ENCODE measurements at regions not wholly inside any gene's neighbourhood (a gene's known extent, or its start where the extent isn't known, plus 50 kb on each side); places are given as distances from the start of the nearest gene placed in this dataset.

DNA sequence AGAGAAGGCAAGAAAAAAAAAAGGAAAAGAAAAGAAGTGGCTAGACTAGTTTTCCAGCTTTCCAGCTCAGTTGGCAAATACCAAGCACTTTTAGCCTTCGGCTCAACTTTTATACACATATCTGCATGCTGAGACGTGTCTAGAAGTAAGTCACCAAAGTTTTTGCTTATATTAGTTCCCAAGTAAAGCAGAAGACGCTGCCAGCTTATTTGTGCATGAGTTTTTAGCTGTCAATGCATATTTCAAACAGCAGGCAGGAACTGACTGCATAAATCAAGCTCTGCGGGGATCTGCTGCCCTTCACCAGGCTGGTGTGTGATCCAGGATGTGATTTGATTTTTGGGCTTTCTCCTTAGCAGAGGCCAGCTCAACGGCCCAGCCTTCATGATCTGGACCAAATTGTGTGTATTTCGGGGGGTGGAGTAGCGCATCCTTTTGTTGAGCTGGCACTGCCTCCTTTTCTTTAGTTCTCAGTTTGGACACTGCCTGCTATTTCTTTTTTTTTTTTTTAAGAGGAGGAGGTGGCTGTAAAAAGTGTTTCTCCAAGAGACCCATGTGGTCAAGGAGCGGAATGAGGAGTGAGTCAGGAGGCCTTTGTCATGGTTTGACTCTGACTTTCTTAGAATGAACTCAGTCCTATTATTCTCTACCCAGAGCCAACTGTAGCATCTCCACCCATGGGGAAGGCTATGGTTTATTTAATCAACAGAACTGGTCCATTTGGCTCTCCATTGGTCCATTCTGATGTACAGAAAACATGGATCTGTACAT lies 162.6 kb upstream of the XYLT1 start:
- DNase-seq: no peak

DNA sequence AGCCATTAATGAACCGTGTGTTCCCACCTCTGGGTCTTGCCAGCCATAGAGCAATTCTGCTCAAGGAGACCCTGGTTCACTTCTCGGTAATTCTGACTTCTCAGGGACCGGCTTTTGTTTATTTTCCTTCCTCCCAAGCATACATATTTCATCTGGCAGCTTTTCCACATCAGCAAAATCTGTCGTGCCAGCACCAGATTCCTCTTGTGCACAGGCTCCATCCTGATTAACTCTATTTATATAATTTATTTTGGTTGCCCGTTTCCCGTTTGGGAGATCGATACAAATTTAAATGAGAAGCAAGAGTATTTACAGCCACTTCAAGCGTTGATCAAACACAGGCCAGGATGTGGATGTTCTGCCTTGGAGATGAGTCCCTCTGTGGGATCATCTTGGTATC lies 161.9 kb upstream of the XYLT1 start:
- DNase-seq: no peak

DNA sequence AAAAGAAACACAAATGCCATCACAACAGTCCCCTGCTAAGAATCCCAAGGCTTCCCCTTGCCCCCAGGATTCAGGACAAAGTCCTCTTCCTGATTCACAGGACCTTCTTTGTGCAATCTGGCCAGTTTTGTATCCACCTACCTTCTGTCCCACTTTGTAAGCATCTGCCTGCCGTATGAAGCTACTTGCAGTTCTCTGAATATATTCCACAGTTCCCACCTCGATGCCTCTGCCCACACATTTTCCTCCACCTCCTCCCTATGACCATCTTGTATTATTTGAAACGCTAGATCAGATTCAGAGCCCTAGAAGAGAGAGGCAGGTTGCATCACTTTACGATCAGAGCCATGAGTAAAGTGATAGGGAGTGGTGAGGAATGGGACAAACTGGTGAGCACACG lies 159.2 kb upstream of the XYLT1 start:
- DNase-seq: no peak

DNA sequence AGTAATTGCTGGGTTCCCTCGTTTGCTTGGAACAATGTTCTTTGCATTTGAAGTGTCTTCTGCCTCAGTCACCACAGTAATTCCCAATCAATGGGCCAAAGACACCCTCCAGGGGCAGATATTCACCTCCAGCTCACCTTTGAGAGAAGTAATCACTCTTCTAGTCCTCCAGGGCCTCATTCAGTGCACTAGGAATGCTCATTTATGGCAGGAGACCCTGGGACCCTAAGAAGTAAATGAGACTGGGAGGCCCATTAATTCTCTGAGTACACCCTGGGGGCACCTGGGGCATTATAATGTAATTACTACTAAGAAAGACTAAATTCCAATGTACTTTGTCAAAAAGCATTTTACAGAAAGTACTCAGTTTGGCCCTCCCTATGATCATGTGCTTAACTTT lies 158.2 kb upstream of the XYLT1 start:
- no peak for DNase-seq

DNA sequence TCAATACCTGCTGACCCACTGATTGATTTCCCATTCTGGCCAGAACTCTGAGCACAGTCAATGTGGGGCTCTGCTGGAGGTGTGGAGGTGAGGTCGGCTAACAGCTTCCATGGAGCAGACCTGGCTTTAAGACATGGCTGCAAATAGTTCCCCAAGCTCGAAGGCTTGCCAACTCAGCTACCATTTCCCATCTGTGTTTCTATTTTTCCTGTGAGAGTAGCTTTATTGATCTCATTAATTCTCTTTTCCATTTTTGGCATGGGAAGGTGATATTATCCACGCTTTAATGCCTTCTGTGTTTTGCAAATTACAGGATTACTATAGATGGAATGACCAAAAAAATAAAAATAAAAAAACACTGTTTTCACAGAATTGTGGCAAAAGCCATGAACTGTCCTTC lies 151.6 kb upstream of the XYLT1 start:
- no peak for DNase-seq

DNA sequence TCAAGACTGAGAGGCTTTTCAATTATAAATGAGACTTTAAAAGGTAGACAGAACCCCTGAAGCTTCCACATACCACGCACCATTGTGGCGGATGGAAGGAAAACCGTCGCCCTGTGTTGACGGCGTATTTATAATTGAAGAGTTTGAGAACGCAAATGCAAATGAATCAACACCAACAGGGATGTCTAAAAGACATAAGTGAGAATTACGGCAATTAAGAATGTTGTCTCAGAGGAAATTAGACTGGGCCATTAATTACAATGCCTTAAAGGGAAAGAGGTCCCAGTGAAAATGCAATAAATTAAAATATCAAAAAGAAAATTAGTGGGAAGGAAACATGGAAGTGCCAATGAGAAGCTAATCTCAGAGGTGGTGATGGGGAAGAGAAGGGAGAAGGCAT lies 148.5 kb upstream of the XYLT1 start:
- DNase-seq: no peak

DNA sequence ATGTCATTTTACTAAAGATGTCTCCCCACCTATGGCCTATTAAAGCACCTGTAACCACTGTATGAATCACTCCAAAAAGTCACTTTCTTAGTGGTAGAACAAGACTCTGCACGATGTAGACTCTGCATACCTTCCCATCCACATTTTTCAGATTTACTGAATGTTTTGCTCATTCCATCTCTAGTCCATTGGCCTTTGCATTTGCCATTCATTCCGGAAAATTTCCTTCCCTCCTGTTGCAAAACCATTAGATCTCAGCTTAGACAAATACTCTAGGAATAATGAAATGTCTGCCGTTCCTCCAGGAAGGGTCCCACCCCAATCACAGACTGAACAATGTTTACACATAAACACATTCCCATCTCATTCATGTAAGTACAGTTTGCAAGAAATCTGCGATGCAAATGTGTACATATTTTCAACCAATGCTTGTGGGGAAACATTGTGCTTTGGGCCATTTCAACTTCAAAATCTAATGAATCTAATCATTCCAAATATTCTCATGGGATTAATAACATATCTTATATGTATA lies 146.3 kb upstream of the XYLT1 start:
- DNase-seq: no peak

DNA sequence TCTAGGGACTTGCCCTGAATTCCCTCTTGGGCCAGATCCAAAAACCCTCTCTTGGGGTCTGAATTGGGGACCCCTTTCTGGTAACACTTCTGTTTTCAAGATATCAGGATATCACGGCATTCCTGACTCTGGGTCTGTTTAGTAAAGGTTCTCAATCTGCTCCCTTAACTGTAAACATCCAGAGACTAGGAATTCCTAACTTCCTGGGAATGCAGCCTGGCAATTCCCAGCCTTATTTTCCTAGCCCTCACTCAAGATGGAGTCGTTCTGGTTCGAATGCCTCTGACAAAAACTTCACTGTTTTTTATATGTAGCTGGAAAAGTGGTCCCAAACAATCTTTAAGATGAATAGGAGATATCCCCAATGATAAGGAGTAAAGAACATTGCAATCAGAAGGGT lies 141.6 kb upstream of the XYLT1 start:
- DNase-seq: no peak

DNA sequence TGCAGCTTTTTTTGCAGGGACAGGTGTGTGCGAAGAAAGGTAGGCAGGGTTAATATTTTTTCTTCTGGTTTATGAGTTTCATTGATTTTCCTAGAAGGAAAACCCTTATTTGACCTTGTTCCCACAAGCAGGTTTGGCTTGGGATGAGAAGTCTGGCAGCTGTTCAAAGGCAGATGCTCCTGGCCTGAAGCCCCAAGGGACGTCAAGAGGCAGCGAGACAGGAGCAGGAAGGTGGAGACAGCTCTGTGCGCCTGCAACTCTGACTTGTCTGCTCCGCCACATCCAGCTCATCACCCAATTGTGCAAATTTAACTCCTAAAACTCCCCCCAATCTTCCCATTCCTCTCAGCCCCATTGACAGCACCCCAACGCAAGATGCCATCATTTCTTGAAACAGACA lies 136.8 kb upstream of the XYLT1 start:
- no peak for DNase-seq

DNA sequence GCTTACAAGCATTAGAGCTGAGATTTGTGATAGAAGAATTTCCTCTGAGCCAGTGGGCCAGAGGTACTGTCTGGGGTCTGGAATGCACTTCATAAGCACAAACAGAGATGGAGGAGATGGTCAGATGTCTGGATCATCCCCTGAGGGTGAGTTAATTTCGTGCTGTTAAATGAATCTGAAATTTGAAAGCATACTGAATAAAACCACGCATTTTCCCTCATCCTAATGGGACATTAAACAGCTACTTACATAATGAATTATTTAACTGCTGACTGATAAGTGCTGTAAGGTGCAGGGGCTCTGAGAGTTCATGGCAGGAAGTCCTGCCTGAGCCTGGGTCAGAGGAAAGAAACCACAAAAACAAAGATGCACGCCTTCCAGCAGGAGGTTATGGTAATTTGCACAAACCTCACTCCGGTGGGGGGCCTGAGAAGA lies 136.3 kb upstream of the XYLT1 start:
- DNase-seq: no peak

DNA sequence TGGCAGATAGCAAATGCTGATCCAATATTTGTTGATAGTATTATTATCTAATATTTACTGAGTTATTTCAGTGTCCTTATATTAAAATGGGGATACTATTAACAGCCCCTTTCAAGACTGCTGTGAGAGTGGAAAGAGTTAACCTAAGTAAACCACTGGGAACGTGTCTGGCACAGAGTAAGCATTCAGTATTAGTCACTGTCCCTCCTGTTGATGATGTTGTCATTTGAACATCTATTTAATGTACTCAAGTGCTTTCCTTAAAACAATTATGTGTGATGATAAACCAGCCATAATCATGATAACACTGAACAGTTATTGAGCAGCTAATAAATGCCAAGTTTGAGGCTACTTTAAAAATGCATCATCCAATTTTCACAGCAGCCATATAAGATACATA lies 135.7 kb upstream of the XYLT1 start:
- DNase-seq: no peak

DNA sequence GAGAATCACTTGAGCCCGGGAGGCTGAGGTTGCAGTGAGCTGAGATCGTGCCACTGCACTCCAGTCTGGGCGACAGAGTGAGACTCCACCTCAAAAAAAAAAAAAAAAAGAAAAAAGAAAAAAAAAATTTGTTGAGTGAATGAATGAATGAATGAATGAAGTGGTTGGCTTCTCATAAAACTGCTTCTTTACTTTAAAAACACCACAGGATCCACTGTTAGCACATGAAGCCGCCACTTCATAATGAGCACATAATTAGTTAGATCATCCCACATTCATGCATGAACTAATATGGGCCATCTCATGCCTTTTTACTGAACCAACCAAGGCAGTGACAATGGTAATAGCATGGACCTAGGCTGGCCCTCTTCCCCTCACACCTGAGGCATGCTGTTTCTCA lies 135.0 kb upstream of the XYLT1 start:
- DNase-seq: no peak

DNA sequence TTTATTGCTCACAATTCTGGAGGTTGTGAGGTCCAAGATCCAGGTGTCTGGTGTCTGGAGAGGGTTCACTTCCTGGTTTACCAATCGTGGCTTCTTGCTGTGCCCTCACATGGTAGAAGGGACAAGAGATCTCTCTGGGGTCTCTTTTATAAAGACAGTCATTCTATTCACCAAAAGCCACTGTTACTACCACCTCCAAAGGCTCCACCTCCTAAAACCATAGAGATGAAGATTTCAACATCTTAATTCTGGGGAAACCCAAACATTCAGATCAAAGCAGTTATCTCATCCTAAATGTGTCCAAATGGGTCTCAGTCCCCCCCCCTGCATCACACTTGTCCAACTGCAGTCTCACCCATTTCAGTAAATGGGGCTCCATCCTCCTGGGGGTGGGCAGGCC lies 132.9 kb upstream of the XYLT1 start:
- DNase-seq: no peak

DNA sequence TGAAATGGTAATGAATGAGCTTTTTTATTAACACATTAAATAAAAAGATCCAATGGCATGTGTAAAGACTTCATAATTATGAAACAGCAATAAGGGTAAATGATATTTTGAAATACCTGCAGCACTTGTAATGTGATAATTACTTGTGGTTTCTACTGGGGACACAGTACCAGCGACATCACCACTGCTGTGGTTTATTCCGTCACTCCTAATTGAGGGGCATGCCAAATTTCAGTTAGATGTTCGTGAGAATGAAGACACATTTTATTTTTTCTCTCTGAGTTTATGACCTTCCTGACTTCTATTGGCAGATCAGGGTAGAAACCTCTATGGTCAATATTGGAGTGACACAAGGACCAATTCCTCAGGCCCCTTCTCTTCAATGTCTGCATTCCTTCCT lies 131.9 kb upstream of the XYLT1 start:
- DNase-seq: no peak

DNA sequence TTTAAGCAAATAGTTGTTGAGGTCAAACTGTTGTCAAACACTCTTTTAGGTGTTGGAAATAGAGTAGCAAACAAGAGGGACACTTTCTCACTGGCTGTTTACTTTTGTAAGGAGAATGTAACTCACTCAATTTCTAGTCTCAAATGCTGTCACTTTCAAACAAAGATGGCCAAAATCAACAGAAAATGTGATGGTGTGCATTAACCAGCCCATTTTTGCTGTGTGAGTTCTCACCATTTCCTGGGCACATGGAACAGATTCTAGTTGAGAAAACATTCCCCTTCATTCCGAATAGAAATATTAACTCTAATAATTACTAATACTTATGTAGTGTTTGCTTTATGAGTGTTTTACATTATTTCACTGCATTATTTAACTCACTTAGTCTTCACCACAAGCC lies 128.2 kb upstream of the XYLT1 start:
- no peak for DNase-seq

DNA sequence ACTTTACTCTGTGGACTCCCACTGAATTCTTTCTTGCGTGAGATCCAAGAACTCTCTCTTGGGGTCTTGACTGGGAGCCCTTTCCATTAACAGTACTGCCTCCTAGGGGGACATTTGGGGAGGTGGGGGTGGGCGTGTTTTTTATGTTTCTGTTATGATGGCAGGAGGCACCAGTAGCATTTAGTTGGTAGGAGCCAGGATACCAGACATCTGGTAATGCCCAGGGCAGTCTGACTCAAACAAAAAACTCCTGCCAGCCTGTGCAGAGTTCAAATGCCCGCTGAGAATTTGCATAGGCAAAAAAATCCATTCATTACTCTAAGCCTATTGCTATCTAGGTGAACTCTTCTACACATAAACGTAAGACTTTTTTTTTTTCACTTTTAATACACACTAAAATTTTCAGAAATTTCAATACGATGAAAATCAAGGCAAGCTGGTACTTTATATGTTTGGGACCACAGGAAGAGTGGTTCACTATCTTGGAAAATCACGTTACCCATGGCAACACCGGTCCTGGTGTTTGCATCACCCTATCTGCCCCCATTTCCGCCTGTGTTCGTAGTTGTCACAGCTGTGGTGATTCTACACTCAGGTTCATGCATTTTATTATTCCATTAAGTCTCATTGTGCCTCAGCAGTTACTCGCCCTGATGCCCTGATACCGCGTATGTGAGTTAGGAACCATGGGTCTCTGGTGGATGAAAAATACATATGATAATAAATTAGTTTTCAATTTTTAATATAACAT lies 121.1 kb upstream of the XYLT1 start:
- DNase-seq: peak; percentile 5

DNA sequence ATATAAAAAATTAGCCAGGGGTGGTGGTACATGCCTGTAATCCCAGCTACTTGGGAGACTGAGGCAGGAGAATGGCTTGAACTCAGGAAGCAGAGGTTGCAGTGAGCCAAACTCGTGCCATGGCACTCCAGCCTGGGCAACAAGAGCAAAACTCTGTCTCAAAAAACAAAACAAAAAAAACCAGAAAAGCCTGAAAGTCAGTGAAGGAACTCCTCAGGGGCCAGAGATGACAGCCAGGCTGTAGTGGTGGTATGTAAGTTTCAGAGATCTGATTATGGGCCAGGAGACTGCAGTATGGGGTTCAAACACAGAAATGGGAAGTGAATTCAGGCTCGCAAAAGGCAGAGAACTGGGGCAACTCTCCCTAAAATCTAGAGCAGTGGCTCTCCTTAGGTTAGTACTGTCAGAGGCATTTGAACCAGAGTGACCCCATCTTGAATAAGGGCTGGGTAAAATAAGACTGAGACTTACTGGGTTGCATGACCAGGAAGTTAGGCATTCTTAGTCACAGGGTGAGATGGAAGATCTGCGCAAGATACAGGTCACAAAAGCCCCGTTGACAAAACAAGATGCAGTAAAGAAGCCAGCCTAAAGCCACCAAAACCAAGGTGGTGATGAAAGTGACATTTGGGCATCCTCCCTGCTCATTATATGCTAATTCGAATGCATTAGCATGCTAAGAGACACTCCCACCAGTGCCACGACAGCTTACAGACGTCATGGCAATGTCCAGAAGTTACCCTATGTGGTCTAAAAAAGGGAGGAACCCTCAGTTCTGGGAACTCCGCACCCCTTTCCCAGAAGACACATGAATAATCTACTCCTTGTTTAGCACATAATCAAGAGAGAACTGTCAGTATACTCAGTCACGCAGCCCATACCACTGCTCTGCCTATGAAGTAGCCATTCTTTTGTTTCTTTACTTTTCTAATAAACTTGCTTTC lies 120.2 kb upstream of the XYLT1 start:
- peak; percentile 51 for DNase-seq

DNA sequence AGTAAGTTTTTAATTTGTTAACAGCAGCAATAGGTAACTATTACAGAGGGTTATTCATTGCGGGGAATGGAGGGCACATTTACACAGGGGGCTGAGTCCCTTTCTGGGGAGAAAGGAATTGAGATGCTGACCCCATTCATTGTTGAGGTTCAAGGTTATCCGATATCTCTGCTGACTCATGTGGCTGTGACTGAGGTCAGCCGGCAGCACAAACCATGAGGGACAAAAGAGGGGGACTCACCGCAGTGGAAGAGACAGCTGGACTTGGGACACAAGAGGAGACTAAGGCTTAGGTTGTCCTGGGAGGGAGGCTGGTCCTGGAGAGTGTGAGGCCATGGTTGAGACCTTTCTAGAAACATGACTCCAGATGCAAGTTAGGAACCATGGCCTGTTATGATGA lies 119.1 kb upstream of the XYLT1 start:
- no peak for DNase-seq

DNA sequence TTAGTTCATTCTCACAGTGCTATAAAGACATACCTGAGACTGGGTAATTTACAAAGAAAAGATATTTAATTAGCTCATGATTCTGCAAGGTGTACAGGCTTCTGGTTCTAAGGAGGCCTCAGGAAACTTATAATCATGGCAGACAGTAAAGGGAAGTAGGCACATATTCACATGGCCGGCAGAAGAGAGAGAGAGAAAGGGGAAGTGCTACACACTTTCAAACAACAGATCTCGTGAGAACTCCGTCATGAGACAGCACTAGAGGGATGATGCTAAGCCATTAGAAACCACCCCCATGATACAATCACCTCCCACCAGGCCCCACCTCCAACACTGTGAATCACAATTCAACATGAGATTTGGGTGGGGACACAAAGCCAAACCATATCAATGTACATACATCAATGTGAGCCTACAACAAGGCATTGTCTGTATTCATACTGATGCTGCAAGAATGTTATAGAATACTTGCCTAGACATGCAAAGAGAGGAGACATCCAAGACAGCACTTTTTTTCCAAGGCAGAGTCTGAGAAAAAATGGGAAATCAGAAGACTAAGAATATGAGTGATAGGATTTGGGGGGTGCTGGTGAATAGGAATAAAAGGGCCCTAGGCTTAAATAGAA lies 114.8 kb upstream of the XYLT1 start:
- no peak for DNase-seq

DNA sequence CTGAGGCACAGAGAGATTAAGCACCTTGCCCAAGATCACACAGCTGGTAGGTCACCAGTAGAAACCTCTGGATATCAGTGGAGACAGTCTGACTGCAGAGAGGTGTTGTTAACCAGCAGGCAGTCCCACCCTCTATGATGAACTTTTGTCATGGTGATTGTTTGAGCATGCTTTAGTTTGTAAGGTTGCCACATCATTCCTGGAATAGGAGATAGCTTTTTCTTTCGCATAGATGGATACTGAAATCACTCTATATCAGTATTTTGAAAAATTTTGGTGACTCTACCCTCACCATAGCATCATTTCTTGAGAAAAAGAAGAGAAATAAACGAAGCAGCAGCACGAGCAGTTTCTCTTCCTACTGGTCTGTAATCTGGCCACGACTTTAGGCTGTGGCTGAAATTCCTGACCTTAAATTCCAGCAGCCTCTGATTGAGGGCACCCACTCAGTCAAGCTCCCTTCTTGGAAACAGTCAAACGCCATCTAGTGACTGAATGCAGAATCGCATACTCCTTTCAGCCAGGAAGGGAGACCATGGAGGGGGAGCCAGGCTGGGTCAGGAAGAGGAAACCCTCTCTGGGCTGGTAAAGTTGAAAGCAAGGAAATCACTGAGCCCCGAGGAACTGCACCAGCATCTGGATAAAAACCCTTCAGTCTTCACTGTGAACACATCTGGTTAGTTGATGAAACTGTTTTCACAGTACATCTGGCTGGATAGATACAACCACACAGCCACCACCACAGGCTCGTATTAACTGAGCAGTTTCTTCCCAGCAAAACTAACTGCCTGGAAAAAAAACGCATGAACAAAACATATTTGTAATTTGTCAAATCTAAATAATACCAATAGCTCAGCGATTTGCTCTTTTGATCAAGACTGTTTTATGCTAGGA lies 108.5 kb upstream of the XYLT1 start:
- peak; percentile 70 for DNase-seq

DNA sequence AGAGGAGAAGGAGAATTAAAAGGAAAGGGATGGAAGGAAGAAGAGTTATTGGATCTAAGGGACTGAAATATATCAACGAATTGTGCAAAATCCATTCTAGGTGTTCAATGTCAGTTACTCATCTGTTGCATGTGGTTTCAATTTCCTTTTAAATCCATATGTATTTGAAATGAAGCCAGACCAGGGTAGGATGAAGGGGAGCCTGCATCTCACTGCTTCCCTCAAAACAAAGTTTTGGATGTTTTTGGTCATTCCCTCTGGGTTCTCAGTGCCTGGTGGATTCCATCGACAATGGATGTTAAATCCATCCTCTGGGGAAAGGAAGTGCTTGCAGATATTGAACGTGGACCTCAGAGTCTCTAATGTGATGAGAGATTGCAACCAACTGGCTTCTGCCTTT lies 103.5 kb upstream of the XYLT1 start:
- DNase-seq: no peak

DNA sequence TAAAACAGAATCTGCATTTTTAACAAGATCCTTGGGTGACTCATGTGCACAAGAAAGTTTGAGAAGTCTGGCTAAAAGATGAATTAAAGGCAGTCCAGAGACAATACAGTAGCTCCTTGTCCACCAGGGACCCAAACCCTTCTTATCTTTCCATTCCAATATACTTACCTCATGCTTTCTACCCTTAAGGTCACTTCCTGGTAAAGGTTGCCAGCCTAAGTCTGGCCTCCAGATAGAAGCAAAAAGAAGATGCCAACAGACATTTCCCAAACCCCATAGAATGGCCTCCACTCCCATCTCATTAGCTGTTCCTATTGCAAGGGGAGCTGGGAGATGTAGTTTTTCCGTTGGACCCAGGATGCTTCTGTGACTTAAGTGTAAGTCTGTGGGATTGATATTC lies 101.4 kb upstream of the XYLT1 start:
- no peak for DNase-seq

Data from stimulated activated CD4-positive, alpha-beta T cell treated with anti-CD3 and anti-CD28 coated beads, Interleukin-4, amount 100 ng/mL, for 24 hours (primary cell).